ENCODE measurements at regions not wholly inside any gene's neighbourhood (a gene's known extent, or its start where the extent isn't known, plus 50 kb on each side); places are given as distances from the start of the nearest gene placed in this dataset.

DNA sequence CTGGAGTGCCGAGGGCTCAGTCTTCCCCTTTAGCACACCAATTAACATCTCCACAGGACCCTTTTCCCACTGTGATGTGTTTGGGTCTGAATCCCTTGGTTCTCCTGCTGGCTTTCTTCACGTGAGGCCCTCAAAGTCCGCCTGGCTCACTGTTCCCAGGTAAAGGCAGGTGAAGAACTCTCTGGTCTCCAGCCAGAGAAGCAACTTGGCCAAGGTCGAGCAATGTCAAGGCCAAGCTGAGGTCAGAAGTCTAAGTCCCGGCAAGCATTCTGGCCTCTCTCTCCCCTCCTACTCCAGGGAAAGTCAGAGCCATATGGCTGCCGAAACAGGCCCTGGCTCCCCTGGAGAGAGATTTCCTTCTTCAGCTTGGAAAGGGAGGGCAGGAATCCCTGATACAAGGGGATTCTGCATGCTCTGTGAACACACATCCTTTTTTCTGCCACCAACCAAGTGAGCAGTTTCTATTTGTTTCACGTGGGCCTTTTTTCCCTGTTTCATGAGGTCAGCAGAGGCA lies 61.4 kb upstream of the ESRRB start:
- ATAC-seq, result no peak
- DNase-seq, result no peak
- no peaks in the 10 kb centered on the region for H3K27me3 ChIP-seq
- no peaks in the 10 kb centered on the region for H3K4me1 ChIP-seq
- intact Hi-C loops (cut with DNase I), result no loop called here
- no peak for FAIRE-seq
- TF ChIP-seq, protein P1, sequence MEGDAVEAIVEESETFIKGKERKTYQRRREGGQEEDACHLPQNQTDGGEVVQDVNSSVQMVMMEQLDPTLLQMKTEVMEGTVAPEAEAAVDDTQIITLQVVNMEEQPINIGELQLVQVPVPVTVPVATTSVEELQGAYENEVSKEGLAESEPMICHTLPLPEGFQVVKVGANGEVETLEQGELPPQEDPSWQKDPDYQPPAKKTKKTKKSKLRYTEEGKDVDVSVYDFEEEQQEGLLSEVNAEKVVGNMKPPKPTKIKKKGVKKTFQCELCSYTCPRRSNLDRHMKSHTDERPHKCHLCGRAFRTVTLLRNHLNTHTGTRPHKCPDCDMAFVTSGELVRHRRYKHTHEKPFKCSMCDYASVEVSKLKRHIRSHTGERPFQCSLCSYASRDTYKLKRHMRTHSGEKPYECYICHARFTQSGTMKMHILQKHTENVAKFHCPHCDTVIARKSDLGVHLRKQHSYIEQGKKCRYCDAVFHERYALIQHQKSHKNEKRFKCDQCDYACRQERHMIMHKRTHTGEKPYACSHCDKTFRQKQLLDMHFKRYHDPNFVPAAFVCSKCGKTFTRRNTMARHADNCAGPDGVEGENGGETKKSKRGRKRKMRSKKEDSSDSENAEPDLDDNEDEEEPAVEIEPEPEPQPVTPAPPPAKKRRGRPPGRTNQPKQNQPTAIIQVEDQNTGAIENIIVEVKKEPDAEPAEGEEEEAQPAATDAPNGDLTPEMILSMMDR (IDR thresholded peaks at IDR 0.05), result no peak
- H3K27ac ChIP-seq, result no peak overlapping the region
- no peaks in the 10 kb centered on the region for H3K9me3 ChIP-seq
- H3K36me3 ChIP-seq, result no peaks in the 10 kb centered on the region
- no peak overlapping the region for H3K4me3 ChIP-seq
- 54 to 63% methylated on average over 7 of the region's 7 CpGs for WGBS, 2 donors

GRCh38 chr14:76320486-76320885 lies 55.5 kb upstream of the ESRRB start:
- ATAC-seq (no peak), FAIRE-seq (no peak), DNase-seq (no peak)
- intact Hi-C loops (cut with DNase I), result no loop called here
- WGBS, 2 donors, result 83 to 89% methylated on average over 5 of the region's 5 CpGs
- no peak overlapping the region for H3K4me3 ChIP-seq
- TF ChIP-seq, protein P1 (IDR thresholded peaks at IDR 0.05), result no peak
- no peak overlapping the region for H3K27ac ChIP-seq
- no peaks in the 10 kb centered on the region for H3K4me1 ChIP-seq
- H3K36me3 ChIP-seq, result no peaks in the 10 kb centered on the region
- no peaks in the 10 kb centered on the region for H3K9me3 ChIP-seq
- H3K27me3 ChIP-seq, result no peaks in the 10 kb centered on the region

- no peaks in the 10 kb centered on the region for H3K27me3 ChIP-seq
- no peak for FAIRE-seq
- H3K27ac ChIP-seq, result no peak overlapping the region
- no peak for DNase-seq
- TF ChIP-seq, protein P1 (IDR thresholded peaks at IDR 0.05), result no peak
- WGBS, 2 donors, result 82 to 88% methylated on average over 4 of the region's 4 CpGs
- no peaks in the 10 kb centered on the region for H3K4me1 ChIP-seq
- no peak overlapping the region for H3K4me3 ChIP-seq
- intact Hi-C loops (cut with DNase I), result no loop called here
- no peaks in the 10 kb centered on the region for H3K36me3 ChIP-seq
- ATAC-seq, result no peak
- H3K9me3 ChIP-seq, result no peaks in the 10 kb centered on the region
These were observed 55.0 kb upstream of the ESRRB start for GRCh38 chr14:76320975-76321374.

GRCh38 chr14:76322594-76323220 lies 53.2 kb upstream of the ESRRB start:
- H3K27ac ChIP-seq, result no peak overlapping the region
- 79 to 82% methylated on average over 12 of the region's 12 CpGs for WGBS, 2 donors
- H3K27me3 ChIP-seq, result no peaks in the 10 kb centered on the region
- H3K9me3 ChIP-seq, result no peaks in the 10 kb centered on the region
- FAIRE-seq (no peak), DNase-seq (no peak), ATAC-seq (no peak)
- H3K36me3 ChIP-seq, result no peaks in the 10 kb centered on the region
- TF ChIP-seq, protein P1 (IDR thresholded peaks at IDR 0.05), result no peak
- intact Hi-C loops (cut with DNase I), result no loop called here
- no peak overlapping the region for H3K4me3 ChIP-seq
- no peaks in the 10 kb centered on the region for H3K4me1 ChIP-seq

DNA sequence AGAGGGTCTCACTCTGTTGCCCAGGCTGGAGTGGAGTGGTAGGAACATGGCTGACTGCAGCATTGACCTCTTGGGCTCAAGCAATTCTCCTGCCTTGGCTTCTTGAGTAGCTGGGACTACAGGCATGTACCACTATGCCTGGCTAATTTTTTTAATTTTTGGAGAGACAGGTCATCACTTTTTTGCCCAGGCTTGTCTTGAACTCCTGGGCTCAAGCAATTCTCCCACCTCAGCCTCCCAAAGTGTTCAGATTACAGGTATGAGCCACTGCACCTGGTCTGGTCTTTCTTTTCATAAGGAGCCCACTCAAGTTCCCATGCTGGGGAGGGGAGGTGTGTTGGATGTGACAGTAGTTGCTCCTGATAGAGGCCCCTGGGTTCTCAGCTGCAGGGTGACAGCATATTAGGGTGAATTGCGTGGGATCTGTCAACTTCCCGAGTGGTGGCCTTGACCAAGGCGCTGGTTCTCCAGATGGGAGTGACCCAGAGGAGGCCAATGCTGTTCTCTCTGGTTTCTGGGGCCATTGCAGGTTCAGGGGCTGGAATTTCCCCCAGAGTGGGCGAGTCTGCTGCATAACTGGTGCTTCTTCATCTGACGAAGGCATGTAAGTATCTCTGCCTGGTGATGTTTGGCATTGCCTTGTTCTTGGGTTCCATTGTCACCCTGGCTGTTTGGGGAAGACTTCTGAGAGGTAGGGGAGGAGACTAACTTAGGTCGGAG lies 52.4 kb upstream of the ESRRB start:
- Histone ChIP-seq H3K4me1 (no peaks in the 10 kb centered on the region), H3K27ac (no peak overlapping the region), H3K36me3 (no peaks in the 10 kb centered on the region), H3K9me3 (no peaks in the 10 kb centered on the region), H3K4me3 (no peak overlapping the region), H3K27me3 (no peaks in the 10 kb centered on the region)
- TF ChIP-seq, protein P1 (IDR thresholded peaks at IDR 0.05), result no peak
- intact Hi-C loops (cut with DNase I), result no loop called here
- DNase-seq (no peak), FAIRE-seq (no peak), ATAC-seq (no peak)
- whole genome bisulfite sequencing, 2 donors, result 66 to 74% methylated on average over 6 of the region's 6 CpGs
